Loucy (cell line): ENCODE measurements at regions not wholly inside any gene's neighbourhood (a gene's known extent, or its start where the extent isn't known, plus 50 kb on each side); places are given as distances from the start of the nearest gene placed in this dataset.

Source experiments
- CTCF ChIP-seq: fragments of 200-600 bp; sonication (generic); conservative IDR thresholded peaks from 2 replicates; pipeline ENCODE4 v1.5.1; 2014; ENCODE audit warnings: mild to moderate bottlenecking, antibody characterized with exemption, low read length
- EZH2phosphoT487 ChIP-seq: fragments of 200-600 bp; IDR thresholded peaks from 2 replicates; pipeline ENCODE4 v1.6.1; 2018; ENCODE audit warnings: antibody characterized with exemption, mild to moderate bottlenecking, moderate library complexity, borderline replicate concordance

GRCh38 chr5:142248853-142249462 lies 75.9 kb downstream of the SPRY4 start:
- TF ChIP-seq CTCF (no peak), EZH2phosphoT487 (no peak)
